WTC11 (cell line): ENCODE measurements at regions not wholly inside any gene's neighbourhood (a gene's known extent, or its start where the extent isn't known, plus 50 kb on each side); places are given as distances from the start of the nearest gene placed in this dataset.

Source experiments
- ATAC-seq: fragments of 200-7000 bp; cut with Tn5 transposase; 2 replicates; pipeline ENCODE4 v1.10.0; 2021; ENCODE audit warnings: mild to moderate bottlenecking, moderate library complexity
- CTCF ChIA-PET: fragments of 300-600 bp; sonication (Branson Sonifier 250); formaldehyde crosslinking; loops from one replicate; lab custom pipeline; 2021; ENCODE audit warnings: antibody characterized with exemption; lab: Charles Lee
- POLR2A ChIA-PET: fragments of 350-600 bp; sonication (Branson Sonifier 250); formaldehyde crosslinking; loops from one replicate; lab custom pipeline; 2021; ENCODE audit warnings: antibody characterized with exemption; lab: Charles Lee
- DNase-seq: peaks from one replicate; pipeline ENCODE4 v3.0.0; 2021; ENCODE audit warnings: low spot score
- H3K27ac Mint-ChIP-seq: 2 replicates; pipeline ENCODE4 v1.8.0; 2021; ENCODE audit warnings: mixed read lengths
- H3K27me3 Mint-ChIP-seq: 2 replicates; pipeline ENCODE4 v1.8.0; 2021; ENCODE audit warnings: low read depth, mild to moderate bottlenecking, moderate library complexity, mixed read lengths
- H3K36me3 Mint-ChIP-seq: 2 replicates; pipeline ENCODE4 v1.8.0; 2021; ENCODE audit warnings: mixed read lengths
- H3K4me1 Mint-ChIP-seq: 2 replicates; pipeline ENCODE4 v1.8.0; 2022; ENCODE audit warnings: mixed read lengths
- H3K4me3 Mint-ChIP-seq: 2 replicates; pipeline ENCODE4 v1.8.0; 2021; ENCODE audit warnings: mild to moderate bottlenecking, moderate library complexity, mixed read lengths
- H3K9me3 Mint-ChIP-seq: 2 replicates; pipeline ENCODE4 v1.8.0; 2021; ENCODE audit warnings: mixed read lengths
- AR ChIP-seq: fragments of 250-450 bp; sonication (Bioruptor Pico); IDR thresholded peaks from 2 replicates; pipeline ENCODE4 v1.9.0; 2021; ENCODE audit warnings: mild to moderate bottlenecking
- ATF1 ChIP-seq: sonication (generic); formaldehyde crosslinking; IDR thresholded peaks from 2 replicates; pipeline ENCODE4 v1.8.1; 2023; ENCODE audit warnings: mild to moderate bottlenecking, moderate library complexity, missing genetic modification reagents
- ATF6 ChIP-seq: sonication (generic); formaldehyde crosslinking; IDR thresholded peaks from 2 replicates; pipeline ENCODE4 v1.8.1; 2023; ENCODE audit warnings: mild to moderate bottlenecking, missing genetic modification reagents
- E2F5 ChIP-seq: sonication (generic); formaldehyde crosslinking; IDR thresholded peaks from 2 replicates; pipeline ENCODE4 v1.8.1; 2022; ENCODE audit warnings: mild to moderate bottlenecking, moderate library complexity, missing genetic modification reagents
- FOXK1 ChIP-seq: sonication (generic); formaldehyde crosslinking; IDR thresholded peaks from 2 replicates; pipeline ENCODE4 v1.8.0; 2022; ENCODE audit warnings: mild to moderate bottlenecking, moderate library complexity, missing genetic modification reagents
- FOXP1 ChIP-seq: sonication (generic); formaldehyde crosslinking; IDR thresholded peaks from 2 replicates; pipeline ENCODE4 v1.8.0; 2022; ENCODE audit warnings: missing genetic modification reagents, mild to moderate bottlenecking, moderate library complexity, borderline replicate concordance
- FOXP4 ChIP-seq: sonication (generic); formaldehyde crosslinking; IDR thresholded peaks from 2 replicates; pipeline ENCODE4 v1.8.0; 2022; ENCODE audit warnings: mild to moderate bottlenecking, missing genetic modification reagents
- IRF1 ChIP-seq: sonication (generic); formaldehyde crosslinking; IDR thresholded peaks from 2 replicates; pipeline ENCODE4 v1.8.0; 2023; ENCODE audit warnings: missing genetic modification reagents
- NFATC4 ChIP-seq: fragments of 250-450 bp; sonication (Bioruptor Pico); IDR thresholded peaks from 2 replicates; pipeline ENCODE4 v1.9.0; 2021; ENCODE audit warnings: mild to moderate bottlenecking
- NR1H2 ChIP-seq: sonication (generic); formaldehyde crosslinking; IDR thresholded peaks from 2 replicates; pipeline ENCODE4 v1.9.0; 2021; ENCODE audit warnings: mild to moderate bottlenecking, moderate library complexity, missing genetic modification reagents
- RORB ChIP-seq: fragments of 250-450 bp; sonication (Bioruptor Pico); IDR thresholded peaks from 2 replicates; pipeline ENCODE4 v1.9.0; 2021; ENCODE audit warnings: mild to moderate bottlenecking
- SP1 ChIP-seq: sonication (generic); formaldehyde crosslinking; conservative IDR thresholded peaks from 2 replicates; pipeline ENCODE4 v1.8.1; 2022; ENCODE audit warnings: missing genetic modification reagents
- TEAD4 ChIP-seq: sonication (generic); formaldehyde crosslinking; IDR thresholded peaks from 2 replicates; pipeline ENCODE4 v1.8.0; 2022; ENCODE audit warnings: mild to moderate bottlenecking, missing genetic modification reagents
- USF1 ChIP-seq: sonication (generic); formaldehyde crosslinking; IDR thresholded peaks from 2 replicates; pipeline ENCODE4 v1.8.0; 2022; ENCODE audit warnings: mild to moderate bottlenecking, missing genetic modification reagents
- ZBTB21 ChIP-seq: sonication (generic); formaldehyde crosslinking; IDR thresholded peaks from 2 replicates; pipeline ENCODE4 v1.8.1; 2023; ENCODE audit warnings: mild to moderate bottlenecking, missing genetic modification reagents, borderline replicate concordance
- ZNF121 ChIP-seq: sonication (generic); formaldehyde crosslinking; IDR thresholded peaks from 2 replicates; pipeline ENCODE4 v1.8.0; 2023; ENCODE audit warnings: missing genetic modification reagents
- ZNF219 ChIP-seq: sonication (generic); formaldehyde crosslinking; IDR thresholded peaks from 2 replicates; pipeline ENCODE4 v1.8.0; 2023; ENCODE audit warnings: missing genetic modification reagents, mild to moderate bottlenecking, borderline replicate concordance
- ZNF416 ChIP-seq: fragments of 250-450 bp; sonication (Bioruptor Pico); IDR thresholded peaks from 2 replicates; pipeline ENCODE4 v1.9.0; 2021; ENCODE audit warnings: mild to moderate bottlenecking, inconsistent platforms
- ZNF671 ChIP-seq: fragments of 250-450 bp; sonication (Bioruptor Pico); IDR thresholded peaks from 2 replicates; pipeline ENCODE4 v1.8.0; 2021; ENCODE audit warnings: mild to moderate bottlenecking
- TF ChIP-seq, protein P1 (sequence below): sonication (generic); formaldehyde crosslinking; IDR thresholded peaks from 2 replicates; pipeline ENCODE4 v1.8.1; 2022; ENCODE audit warnings: mild to moderate bottlenecking, missing genetic modification reagents, moderate library complexity, borderline replicate concordance

DNA sequence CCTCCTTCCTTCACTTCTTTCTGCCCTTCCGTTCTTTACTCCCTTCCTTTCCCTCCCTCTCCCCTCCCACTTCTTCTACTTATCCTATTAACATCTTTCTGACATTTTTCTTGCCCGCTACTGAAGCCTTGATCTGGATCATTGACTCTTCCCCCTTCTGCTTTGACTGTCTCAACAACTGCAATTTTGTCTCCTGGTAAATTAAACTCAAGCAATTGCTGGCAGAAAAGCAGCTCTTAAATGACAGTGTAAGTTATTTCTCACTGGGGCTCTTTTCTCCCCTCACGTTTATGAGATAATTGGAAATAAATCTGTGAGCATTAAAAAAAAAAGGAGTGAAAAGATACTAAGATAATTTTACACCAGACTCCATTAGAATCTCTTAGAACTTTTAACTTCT is 120.0 kb downstream of the SLC17A6 start:
- CTCF ChIA-PET, result interaction anchor here (0.7 kb wide), 1 partner anchor 82 kb away, joined by 3 read pairs; no protein-coding TSS in a partner anchor
- Mint-ChIP-seq H3K36me3 (no peaks in the 10 kb centered on the region), H3K27ac (no peak overlapping the region), H3K9me3 (no peaks in the 10 kb centered on the region), H3K27me3 (no peaks in the 10 kb centered on the region), H3K4me1 (peaks cover 15% of the 10 kb centered on the region), H3K4me3 (no peak overlapping the region)
- ATAC-seq (no peak), DNase-seq (no peak)
- POLR2A ChIA-PET, result no interaction called here
- TF ChIP-seq ZNF671, result no peak

GRCh38 chr11:22456993-22457762 is 119.0 kb downstream of the SLC17A6 start:
- ATAC-seq, result no peak
- Mint-ChIP-seq H3K9me3 (no peaks in the 10 kb centered on the region), H3K36me3 (no peaks in the 10 kb centered on the region), H3K4me3 (no peak overlapping the region), H3K27ac (no peak overlapping the region), H3K27me3 (no peaks in the 10 kb centered on the region), H3K4me1 (peaks cover 15% of the 10 kb centered on the region)
- DNase-seq, result no peak
- ChIA-PET POLR2A (no interaction called here), CTCF (no interaction called here)
- no peak for TF ChIP-seq USF1 (CRISPR knock-in tag)
- no peak for TF ChIP-seq ZBTB21
- no peak for TF ChIP-seq NR1H2
- TF ChIP-seq ZNF671, result no peak
- TF ChIP-seq SP1, result no peak

- no peaks in the 10 kb centered on the region for H3K27me3 Mint-ChIP-seq
These were observed 116.4 kb downstream of the SLC17A6 start for GRCh38 chr11:22454461-22455090.

DNA sequence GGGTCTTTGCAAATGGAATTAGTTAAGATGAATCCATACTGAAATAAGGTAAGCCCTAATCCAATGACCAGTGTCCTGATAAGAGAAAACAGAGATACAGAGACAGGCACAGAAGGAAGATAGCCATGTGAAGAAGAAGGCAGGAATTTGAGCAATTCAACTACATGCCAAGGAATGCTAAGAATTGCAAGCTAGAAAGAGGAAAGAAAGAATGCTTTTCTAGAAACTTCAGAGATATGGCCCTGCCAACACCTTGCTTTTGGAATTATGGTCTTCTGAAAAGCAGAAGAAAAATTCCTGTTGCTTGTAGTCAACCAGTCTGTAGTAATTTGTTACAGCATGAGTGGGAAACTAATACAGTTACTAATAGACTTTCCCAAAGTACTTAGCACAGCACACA is 111.3 kb downstream of the SLC17A6 start:
- H3K4me3 Mint-ChIP-seq, result no peak overlapping the region
- ATAC-seq, result peak; percentile 57; the same call in 1 of the 2 replicates
- CTCF ChIA-PET, result no interaction called here
- TF ChIP-seq AR (CRISPR knock-in tag) (no peak), ATF1 (no peak), ZNF121 (no peak), TEAD4 (CRISPR knock-in tag) (no peak), IRF1 (no peak), ATF6 (CRISPR knock-in tag) (no peak), FOXP4 (CRISPR knock-in tag) (no peak), ZNF416 (CRISPR knock-in tag) (no peak)

More at GRCh38 chr11:22454461-22455090, 116.4 kb downstream of the SLC17A6 start:
- Mint-ChIP-seq H3K36me3 (no peaks in the 10 kb centered on the region), H3K9me3 (no peaks in the 10 kb centered on the region), H3K4me1 (peaks cover 15% of the 10 kb centered on the region), H3K4me3 (no peak overlapping the region), H3K27ac (no peak overlapping the region)
- DNase-seq (no peak), ATAC-seq (0 out of 2 replicates have a peak, but pooled peaks have one; percentile 24)
- CTCF ChIA-PET, result no interaction called here
- POLR2A ChIA-PET, result no interaction called here
- TF ChIP-seq FOXK1 (CRISPR knock-in tag), result no peak
- TF ChIP-seq RORB (CRISPR knock-in tag), result no peak
- no peak for TF ChIP-seq ZNF219
- TF ChIP-seq, protein P1, sequence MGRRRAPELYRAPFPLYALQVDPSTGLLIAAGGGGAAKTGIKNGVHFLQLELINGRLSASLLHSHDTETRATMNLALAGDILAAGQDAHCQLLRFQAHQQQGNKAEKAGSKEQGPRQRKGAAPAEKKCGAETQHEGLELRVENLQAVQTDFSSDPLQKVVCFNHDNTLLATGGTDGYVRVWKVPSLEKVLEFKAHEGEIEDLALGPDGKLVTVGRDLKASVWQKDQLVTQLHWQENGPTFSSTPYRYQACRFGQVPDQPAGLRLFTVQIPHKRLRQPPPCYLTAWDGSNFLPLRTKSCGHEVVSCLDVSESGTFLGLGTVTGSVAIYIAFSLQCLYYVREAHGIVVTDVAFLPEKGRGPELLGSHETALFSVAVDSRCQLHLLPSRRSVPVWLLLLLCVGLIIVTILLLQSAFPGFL (CRISPR knock-in tag), result no peak
- TF ChIP-seq FOXP1, result no peak
- TF ChIP-seq E2F5 (CRISPR knock-in tag), result no peak
- TF ChIP-seq NFATC4 (CRISPR knock-in tag), result no peak

More for the DNA sequence above, 111.3 kb downstream of the SLC17A6 start:
- Mint-ChIP-seq H3K9me3 (no peaks in the 10 kb centered on the region), H3K27me3 (peaks cover 15% of the 10 kb centered on the region), H3K4me1 (peaks cover 7% of the 10 kb centered on the region), H3K36me3 (no peaks in the 10 kb centered on the region), H3K27ac (no peak overlapping the region)
- POLR2A ChIA-PET, result no interaction called here
- DNase-seq, result no peak
